GM18909 (cell line): ENCODE measurements at regions not wholly inside any gene's neighbourhood (a gene's known extent, or its start where the extent isn't known, plus 50 kb on each side); places are given as distances from the start of the nearest gene placed in this dataset.
A peak's percentile ranks its signal among the peaks of the same experiment; 100 is the strongest.
"Not testable (repeated sequence)": the region's sequence is repeated elsewhere in the genome, so short reads cannot be mapped to it uniquely, and the experiment has no call there.

ENCODE experiments used
- ATAC-seq: cut with Tn5 transposase; IDR thresholded peaks from one replicate; pipeline ENCODE4 v1.9.1; 2021; ENCODE audit warnings: mild to moderate bottlenecking; ENCODE audit not compliant: unreplicated experiment, poor library complexity

GRCh38 chr17:30731210-30732132 is 93.0 kb downstream of the CRLF3 start:
- peak; percentile 88 for ATAC-seq

- ATAC-seq, result not testable (repeated sequence)
These were observed 93.7 kb downstream of the CRLF3 start for GRCh38 chr17:30730837-30731209.

GRCh38 chr17:30730171-30730836 is 94.2 kb downstream of the CRLF3 start:
- not testable (repeated sequence) for ATAC-seq

- not testable (repeated sequence) for ATAC-seq
These were observed 94.9 kb downstream of the CRLF3 start for GRCh38 chr17:30729471-30730170.

- not testable (repeated sequence) for ATAC-seq
These were observed 97.0 kb downstream of the CRLF3 start for GRCh38 chr17:30727517-30727916.

- not testable (repeated sequence) for ATAC-seq
These were observed 97.8 kb downstream of the CRLF3 start for GRCh38 chr17:30726734-30727133.

GRCh38 chr17:30726310-30726709 is 98.2 kb downstream of the CRLF3 start:
- ATAC-seq, result not testable (repeated sequence)

GRCh38 chr17:30724034-30724650 is 100.3 kb downstream of the CRLF3 start:
- ATAC-seq, result not testable (repeated sequence)

GRCh38 chr17:30722114-30722780 is 102.2 kb downstream of the CRLF3 start:
- not testable (repeated sequence) for ATAC-seq

- ATAC-seq, result not testable (repeated sequence)
These were observed 103.5 kb downstream of the CRLF3 start for GRCh38 chr17:30720971-30721370.

- no peak for ATAC-seq
These were observed 104.5 kb downstream of the CRLF3 start for GRCh38 chr17:30720013-30720471.

GRCh38 chr17:30719131-30719973 is 105.1 kb downstream of the CRLF3 start:
- ATAC-seq, result not testable (repeated sequence)

- not testable (repeated sequence) for ATAC-seq
These were observed 105.8 kb downstream of the CRLF3 start for GRCh38 chr17:30718691-30719090.

GRCh38 chr17:30718099-30718447 is 106.4 kb downstream of the CRLF3 start:
- ATAC-seq, result not testable (repeated sequence)

- no peak for ATAC-seq
These were observed 107.0 kb downstream of the CRLF3 start for GRCh38 chr17:30717291-30718098.

GRCh38 chr17:30716461-30717290 is 107.8 kb downstream of the CRLF3 start:
- no peak for ATAC-seq
